Limb (tissue), 2 donors: ENCODE measurements at regions not wholly inside any gene's neighbourhood (a gene's known extent, or its start where the extent isn't known, plus 50 kb on each side); places are given as distances from the start of the nearest gene placed in this dataset.
"Not testable (repeated sequence)": the region's sequence is repeated elsewhere in the genome, so short reads cannot be mapped to it uniquely, and the experiment has no call there.

ENCODE experiments used
- DNase-seq, 2 donors: peaks; one replicate each; pipeline ENCODE4 v3.0.0-alpha.2; 2016; ENCODE audit errors: extremely low spot score in 2 of 2

- not testable (repeated sequence) for DNase-seq
These were observed 98.0 kb upstream of the NOTCH2NLA start for GRCh38 chr1:146326863-146327262.

DNA sequence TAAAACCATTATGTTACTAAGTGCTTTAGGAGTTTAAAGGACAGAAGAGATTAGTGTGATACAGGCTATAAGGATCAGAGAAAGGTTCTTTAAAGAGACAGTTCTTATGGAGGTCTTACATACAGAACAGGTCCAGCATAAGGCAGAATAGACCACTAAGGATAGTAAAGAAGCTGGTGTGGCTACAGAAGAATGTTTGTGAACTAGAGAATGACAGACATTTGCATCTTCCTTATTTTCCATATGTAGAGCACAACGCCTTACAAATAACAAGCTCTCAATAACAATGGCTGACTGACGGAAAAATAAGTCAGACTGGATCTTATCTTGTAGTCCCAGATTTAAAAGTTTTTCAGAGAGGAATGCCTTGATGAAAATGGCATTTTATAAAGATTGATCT, 95.6 kb upstream of the NOTCH2NLA start:
- not testable (repeated sequence) for DNase-seq

GRCh38 chr1:146323302-146323701, 94.5 kb upstream of the NOTCH2NLA start:
- not testable (repeated sequence) for DNase-seq

DNA sequence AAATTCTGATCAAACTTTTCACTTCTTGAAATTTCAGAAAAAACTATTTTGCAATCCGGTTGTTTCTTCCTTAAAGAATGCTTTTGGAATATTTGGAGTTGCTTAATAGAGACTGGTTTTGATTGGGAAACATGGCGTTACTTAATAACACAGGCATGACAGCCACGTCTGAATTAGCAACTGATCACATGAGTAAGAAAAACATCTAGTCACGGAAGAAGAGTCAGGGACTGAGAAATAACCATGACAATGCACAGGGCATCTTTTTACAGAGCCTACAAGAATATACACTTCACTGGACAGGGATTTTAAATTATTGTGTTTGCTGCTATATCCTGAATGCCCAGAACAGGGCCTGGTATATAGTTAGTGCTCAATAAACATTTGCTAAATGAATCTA, 94.1 kb upstream of the NOTCH2NLA start:
- not testable (repeated sequence) for DNase-seq

DNA sequence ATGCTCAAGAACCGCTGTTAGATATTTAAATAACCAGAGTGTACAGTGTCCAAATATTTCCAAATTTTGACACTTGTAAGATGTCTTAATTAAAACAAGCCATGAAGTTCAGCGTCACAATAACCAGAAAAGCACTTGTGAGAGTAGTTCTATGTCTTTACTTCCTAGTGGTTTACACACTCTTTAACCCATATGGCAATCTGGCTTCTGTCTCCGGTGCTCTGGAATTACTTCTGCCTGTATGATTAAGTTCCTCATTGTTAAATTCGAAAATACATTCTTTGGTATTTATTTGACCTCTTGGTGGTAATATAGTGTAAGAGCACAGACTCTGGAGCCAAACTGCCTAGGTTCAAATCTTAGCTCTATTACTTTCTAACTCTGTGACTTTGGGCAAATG, 89.9 kb upstream of the NOTCH2NLA start:
- not testable (repeated sequence) for DNase-seq

DNA sequence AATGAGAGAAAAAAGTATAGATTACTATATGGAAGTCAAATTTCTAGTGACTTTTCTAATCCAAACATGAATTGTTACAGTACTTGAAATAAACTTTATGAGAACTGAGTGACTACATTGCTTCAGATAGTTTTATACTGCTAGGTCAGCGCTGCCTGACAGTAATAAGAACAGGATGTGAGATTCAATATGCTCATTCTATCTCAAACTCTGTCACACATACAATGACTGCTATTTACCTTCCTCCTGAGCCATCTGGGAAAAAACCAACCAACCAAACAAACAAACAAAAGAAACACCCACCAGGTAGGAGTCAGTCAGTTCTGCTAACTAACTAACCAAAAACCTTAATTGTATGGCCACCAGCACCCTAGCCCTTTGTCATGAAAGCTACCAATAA, 89.0 kb upstream of the NOTCH2NLA start:
- DNase-seq, result not testable (repeated sequence)

DNA sequence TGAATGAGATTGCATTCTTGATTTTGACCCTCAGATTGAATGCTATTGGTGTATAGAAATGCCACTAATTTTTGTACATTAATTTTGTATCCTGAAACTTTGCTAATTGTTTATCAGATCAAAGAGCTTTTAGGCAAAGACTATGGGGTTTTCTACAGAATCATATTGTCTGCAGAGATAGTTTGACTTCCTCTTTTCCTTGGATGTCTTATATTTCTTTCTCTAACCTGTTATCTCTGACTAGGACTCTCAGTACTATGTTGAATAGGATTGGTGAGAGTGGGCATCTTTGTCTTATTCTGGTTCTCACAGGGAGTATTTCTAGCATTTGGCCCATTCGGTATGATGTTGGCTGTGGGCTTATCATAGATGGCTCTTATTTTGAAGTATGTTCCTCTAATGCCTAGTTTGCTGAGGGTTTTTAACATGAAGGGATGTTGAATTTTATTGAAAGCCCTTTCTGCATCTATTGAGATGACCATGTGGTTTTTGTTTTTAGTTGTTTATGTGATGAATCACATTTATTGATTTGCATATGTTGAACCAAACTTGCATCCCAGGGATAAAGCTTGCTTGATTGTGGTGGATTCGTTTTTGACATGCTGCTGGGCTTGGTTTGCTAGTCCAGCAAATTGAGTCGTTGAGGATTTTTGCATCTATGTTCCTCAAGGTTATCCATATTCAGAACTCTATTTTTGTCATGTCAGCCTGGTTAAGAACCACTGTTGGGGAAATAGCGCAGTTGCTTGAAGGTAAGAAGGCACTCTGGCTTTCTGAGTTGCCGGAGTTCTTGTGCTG, 85.8 kb upstream of the NOTCH2NLA start:
- DNase-seq, result not testable (repeated sequence)

- DNase-seq, result not testable (repeated sequence)
These were observed 81.8 kb upstream of the NOTCH2NLA start for GRCh38 chr1:146310579-146310978.

DNA sequence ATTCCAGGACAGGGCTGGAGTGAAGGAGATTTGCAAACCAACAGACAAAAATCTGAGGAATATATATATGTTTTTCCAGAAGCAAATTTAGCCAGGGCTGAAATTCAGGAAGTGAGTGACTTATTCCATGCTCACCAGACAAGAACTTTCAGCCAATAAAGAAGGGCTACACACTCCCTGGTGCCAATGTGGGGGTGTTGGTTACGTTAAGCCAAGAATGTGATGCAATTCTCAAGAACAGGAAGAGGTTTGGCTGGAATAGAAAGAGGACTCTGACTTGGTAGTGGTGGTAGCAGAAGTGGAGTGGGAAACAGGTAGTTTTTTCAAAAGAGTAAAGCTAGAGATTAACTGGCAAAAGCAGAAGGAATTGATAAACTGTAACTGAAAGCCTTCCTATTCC, 80.6 kb upstream of the NOTCH2NLA start:
- not testable (repeated sequence) for DNase-seq

DNA sequence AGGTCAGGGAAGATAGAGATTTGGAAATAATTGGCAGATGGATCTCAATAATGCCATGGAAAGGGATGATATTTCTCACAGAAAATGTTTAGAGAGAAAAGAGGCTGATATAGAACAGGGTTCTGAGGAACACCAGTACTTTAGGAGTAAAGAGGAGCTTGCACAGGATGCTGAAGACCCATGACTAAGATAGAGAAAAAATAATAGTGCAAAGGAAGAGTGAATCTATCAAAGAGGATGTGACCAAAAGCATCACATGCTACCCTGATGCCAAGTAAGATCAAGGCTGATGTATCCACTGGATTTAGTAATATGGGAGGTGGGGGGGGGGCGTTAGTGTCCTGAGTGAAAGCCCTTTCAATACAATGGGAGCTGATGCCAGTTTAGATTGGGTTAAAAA, 80.1 kb upstream of the NOTCH2NLA start:
- not testable (repeated sequence) for DNase-seq

DNA sequence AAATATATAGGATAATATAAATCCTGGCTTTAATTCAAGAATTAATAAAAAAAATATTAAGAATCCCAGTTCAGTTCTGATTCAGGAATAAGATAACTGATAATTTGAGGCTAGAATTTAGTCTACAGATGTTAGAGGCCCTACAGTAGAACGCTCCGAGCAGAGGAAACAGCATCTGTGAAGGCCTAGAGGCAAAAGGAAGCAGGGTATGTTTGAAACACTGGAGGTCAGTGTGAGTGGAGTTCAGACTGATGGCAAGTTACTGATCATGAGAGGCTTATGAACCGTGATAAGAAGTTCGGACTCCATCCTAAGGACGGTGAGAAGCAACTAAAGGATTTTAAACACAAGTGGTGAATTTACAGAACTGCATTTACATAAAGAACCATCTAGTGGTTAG, 79.3 kb upstream of the NOTCH2NLA start:
- not testable (repeated sequence) for DNase-seq

- DNase-seq, result not testable (repeated sequence)
These were observed 78.8 kb upstream of the NOTCH2NLA start for GRCh38 chr1:146307632-146308031.

DNA sequence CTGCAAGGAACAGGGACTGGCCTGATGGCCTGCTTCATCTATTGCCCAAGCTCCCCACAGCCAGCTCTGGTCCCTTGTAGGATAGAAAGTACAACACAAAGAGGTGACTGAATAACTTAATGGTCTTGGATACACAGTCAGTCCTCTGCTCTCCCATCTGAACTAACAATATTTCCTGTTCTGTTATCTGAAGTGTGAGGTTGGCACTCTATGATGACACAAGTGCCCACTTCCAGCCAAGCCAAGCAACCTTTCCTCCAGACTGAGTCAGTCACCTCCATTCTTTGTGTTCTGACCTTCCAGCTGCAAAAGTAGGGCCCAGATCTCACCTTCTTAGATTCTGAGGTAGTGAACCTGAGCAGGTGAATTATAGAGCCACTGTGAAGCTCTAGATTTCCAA, 77.8 kb upstream of the NOTCH2NLA start:
- DNase-seq, result not testable (repeated sequence)

GRCh38 chr1:146305442-146305841, 76.6 kb upstream of the NOTCH2NLA start:
- DNase-seq, result not testable (repeated sequence)

DNA sequence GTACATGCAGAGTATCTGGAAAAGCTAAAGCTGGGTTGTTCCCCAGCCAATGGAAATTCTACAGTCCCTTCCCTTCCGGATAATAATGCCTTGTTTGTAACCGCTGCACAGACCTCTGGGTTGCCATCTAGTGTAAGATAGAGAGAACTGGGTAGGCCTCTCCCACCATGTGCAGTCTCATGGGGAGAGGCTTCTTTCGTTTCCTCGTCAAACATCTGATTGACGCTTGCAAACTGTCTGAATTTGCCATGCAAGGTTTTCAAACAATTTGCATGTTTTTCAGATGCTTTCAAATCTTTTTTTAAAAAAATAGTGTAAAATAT, 69.7 kb upstream of the NOTCH2NLA start:
- DNase-seq, result not testable (repeated sequence)

- not testable (repeated sequence) for DNase-seq
These were observed 69.2 kb upstream of the NOTCH2NLA start for GRCh38 chr1:146297781-146298574.

- not testable (repeated sequence) for DNase-seq
These were observed 64.4 kb upstream of the NOTCH2NLA start for GRCh38 chr1:146292940-146293936.

DNA sequence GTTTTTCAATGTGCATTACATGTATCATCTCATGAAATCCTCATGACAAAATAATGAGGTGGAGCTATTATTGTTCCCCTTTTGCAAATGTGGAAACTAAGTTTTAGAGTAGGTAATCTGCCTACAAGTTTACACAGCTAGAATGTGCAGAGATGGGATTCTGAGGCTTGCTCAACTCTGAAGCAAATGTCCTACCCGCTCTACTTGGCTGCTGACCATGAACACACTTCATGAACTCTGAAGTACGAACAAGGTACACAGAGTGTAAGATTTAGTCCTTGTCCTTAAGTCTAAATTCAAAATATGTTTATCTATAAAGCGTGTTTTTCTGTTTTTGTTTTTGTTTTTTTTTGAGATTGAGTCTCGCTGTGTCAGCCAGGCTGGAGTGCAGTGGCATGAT, 63.6 kb upstream of the NOTCH2NLA start:
- DNase-seq, result not testable (repeated sequence)

GRCh38 chr1:146287881-146288280, 59.1 kb upstream of the NOTCH2NLA start:
- DNase-seq, result not testable (repeated sequence)

GRCh38 chr1:146284760-146285159, 55.9 kb upstream of the NOTCH2NLA start:
- DNase-seq, result not testable (repeated sequence)

GRCh38 chr1:146283527-146283880, 54.7 kb upstream of the NOTCH2NLA start:
- DNase-seq, result not testable (repeated sequence)
